Medulla oblongata (tissue), 1 donor: ENCODE measurements at regions not wholly inside any gene's neighbourhood (a gene's known extent, or its start where the extent isn't known, plus 50 kb on each side); places are given as distances from the start of the nearest gene placed in this dataset.
"Not testable (repeated sequence)": the region's sequence is repeated elsewhere in the genome, so short reads cannot be mapped to it uniquely, and the experiment has no call there.

Experiments used
- DNase-seq: peaks from one replicate; pipeline ENCODE4 v3.0.0-alpha.2; 2015; ENCODE audit errors: extremely low spot score

DNA sequence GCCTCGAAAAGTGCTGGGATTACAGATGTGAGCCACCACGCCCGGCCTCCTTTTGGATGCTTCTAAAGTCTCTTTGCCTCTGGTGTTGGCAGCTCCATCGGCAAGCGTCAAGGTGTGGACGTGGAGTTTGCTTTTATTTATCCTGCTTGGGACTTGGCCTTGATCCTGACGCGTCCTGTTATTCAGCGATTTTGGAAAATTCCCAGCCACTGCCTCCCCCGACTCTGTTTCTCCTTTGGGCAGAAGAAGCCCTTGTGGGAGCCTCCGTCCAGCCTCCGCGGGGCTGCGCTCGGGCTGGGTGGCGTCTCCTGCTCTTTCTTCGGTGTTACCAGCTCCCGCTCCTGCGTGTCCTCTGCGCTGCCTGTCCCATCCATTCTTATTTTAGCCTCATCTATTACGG, 151.7 kb downstream of the TMEM121 start:
- not testable (repeated sequence) for DNase-seq

DNA sequence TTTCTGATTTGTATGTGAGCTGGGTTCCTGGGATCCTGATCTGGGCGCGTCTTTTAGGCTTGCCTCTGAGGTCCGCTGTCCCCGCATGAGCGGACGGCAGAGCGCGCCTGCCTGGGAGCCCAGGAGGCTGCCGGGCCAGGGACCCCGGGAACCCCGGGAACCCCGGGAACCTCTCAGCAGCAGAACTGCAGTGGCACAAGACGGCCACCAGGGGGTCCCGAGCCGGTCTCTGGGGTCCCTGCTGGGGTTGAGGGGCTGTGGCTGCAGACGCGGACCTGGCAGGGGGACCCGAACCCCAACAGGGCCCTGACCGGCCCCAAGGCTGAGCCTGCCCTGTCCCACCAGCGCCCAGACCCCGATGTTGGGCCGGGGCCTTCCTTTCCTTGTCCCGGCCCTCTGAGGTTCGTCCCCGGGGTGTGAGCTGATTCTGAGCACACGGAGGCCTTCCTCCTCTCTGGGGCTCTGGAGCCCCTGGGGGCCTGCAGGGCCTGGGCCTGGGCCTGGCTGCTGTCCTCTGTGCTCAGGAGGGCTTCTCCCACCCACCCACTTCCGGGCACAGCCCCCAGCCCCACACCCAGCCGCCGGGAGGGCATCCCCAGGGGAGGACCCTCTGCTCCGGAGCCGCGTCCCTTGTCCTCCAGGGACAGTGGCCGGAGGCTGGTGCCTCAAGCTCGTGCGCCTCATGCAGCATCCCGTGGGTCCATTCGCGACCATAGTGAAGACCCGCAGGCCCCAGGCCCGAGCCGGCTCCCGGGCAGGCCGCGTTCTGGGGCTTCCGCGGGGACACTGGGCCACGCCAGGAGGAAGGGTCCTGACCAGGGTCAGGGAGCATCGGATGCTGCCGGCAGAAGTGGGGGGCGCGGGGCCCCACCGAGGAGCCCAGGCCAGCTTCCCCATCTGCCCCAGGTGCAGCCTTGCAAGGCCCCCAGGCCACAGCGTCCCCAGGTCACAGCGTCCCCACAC, 152.9 kb downstream of the TMEM121 start:
- DNase-seq: not testable (repeated sequence)

DNA sequence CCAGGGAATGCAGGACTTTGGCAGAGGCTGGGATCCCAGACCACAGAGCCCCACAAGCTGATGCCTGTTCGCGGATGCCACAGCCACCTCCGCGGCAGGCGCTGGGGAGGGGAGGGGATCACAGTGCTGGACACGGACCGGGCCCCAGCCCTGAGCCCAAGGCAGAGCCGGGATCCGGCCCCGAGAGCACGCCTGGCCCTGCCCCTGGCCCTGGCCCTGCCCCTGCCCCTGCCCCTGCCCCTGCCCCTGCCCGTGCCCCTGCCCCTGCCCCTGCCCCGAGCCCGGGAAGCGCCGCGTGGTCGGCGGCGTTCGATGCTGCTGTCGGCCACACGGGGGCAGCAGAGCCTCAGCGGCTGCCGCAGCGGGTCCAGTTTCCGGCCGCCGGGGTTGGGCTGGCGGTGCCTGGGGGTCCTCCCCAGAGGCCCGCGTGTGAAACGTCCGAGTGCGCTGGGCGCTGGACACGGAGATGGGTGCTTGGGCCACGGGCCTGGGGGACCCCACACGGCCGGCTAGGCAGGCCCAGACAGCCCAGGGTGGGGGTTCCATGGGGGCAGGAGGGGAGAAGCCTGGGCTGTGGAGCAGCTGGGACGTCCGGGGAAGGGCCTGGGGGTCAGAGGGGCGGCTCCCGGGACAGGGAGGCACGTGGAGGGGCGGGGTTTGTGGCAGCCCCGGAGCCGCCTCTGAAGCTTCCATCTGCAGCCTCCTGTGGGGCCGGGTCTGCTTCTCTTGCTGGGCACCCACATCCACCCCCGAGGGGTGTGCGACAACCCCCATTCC, 153.8 kb downstream of the TMEM121 start:
- DNase-seq: not testable (repeated sequence)

DNA sequence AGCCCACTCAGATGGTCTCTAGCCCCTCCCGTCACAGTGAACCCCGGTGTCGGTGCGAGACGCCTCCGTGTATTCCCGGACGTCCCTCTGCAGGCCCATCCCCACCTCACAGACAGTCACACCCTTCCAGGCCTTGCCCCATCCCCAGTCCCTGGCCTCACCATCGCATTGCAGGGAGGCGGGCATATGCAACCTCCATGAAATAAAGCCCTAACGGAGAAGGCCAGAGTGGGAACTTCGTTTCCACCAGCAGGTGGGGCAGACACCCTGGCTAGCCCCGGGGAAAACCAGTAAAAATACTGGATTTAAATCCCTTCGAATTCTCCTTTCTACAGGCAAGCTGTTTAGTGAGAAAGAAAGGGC, 154.3 kb downstream of the TMEM121 start:
- DNase-seq: not testable (repeated sequence)

DNA sequence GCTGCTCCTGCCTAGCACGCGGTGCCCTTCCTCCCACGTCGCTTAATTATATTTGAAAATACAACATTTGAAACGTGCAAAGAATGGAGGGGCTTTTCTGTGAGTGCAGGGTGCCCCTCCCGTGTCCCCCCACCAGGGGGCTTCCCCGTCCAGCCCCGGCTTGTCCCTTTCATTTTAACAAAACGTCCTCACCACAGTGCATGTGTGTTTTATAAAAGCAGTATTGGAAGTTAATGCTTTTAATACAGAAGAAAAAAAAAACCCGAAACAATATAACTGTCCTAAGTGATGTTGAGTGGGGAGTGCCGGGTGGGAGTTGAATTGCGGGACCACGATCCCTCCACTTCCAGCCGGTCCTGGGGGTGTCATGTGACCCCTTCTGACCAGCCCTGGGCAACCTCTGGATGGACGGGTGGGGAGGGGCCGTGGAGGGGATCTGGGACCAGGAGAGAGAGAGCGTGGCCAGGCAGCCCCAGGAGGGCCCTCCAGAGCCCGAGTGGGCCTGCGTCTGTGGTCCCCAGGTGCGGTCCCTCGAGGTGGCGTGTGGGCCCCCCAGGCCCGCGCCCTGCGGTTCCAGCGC, 155.3 kb downstream of the TMEM121 start:
- not testable (repeated sequence) for DNase-seq

DNA sequence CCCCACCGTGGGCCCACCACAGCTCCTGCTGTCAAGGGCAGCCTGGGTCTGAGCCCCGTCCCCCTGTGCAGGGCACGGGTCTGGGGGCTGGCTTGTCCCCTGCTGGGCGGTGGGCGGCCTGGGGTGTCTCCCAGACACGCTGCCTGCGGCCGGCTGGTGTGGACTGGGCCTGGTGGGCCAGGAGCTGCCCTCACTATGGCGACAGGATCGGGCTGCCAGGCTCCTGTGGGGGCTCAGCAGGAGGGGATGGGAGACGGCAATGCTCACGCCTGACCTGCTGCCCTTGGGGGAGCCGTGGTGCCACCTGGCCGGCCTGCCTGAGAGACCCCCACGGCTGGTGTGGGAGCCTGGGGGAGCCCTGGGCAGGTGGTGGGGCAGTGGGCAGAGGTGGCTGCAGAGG, 156.1 kb downstream of the TMEM121 start:
- DNase-seq: not testable (repeated sequence)

DNA sequence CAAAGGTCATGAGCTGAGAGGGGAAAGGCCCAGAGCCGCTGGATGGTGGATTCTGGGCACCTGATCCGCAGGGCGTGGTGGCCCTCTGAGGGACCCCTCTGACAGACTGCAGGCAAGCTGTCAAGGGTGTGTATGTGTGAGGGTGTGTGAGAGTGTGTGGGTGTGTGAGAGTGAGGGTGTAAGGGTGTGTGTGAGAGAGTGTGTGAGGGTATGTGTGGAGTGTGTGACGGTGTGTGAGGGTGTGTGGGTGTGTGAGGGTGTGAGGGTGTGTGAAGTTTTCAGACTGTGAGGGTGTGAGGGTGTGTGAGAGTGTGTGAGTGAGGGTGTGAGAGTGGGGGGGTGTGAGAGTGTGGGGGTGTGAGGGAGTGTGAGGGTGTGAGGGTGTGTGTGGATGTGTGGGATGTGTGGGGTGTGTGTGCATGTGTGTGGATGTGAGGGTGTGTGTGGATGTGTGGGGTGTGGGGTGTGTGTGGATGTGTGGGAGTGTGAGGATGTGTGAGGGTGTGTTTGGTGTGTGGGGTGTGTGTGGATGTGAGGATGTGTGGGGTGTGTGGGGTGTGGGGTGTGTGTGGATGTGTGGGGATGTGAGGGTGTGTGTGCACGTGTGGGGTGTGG, 156.7 kb downstream of the TMEM121 start:
- no peak for DNase-seq

DNA sequence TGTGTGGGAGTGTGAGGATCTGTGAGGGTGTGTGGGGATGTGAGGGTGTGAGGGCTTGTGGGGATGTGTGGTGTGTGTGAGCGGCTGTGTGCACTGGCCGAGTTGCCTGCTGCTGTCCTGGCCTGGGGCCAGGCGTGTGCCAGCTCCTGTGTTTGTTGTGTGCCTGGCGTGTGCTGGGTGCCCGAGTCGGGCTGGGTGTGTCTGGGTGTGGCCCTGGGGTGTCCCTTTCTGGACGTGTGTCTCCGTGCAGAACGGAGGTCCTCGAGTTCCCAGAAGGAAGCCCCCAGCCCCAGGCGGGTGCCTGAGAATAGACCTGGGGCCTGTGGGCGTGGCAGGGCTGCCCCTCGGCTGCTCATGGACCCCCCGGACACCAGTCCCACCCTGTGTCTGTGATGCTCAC, 157.7 kb downstream of the TMEM121 start:
- DNase-seq: not testable (repeated sequence)

DNA sequence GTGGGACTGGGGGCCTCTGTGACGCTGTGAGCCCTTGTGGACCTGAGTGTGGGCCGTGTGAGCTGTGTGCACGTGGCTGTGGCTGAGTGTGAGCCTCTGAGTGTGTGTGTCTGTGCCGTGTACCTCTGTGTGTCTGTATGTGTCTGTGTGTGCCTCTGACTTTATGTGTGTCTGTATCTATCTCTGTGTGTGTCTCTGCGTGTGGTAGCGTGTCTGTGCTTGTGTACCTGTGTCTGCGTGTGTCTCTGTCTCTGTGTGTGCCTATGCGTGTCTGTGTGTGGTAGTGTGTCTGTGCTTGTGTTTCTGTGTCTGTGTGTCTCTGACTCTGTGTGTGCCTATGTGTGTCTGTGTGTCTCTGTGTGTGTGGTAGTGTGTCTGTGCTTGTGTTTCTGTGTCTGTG, 158.2 kb downstream of the TMEM121 start:
- not testable (repeated sequence) for DNase-seq

DNA sequence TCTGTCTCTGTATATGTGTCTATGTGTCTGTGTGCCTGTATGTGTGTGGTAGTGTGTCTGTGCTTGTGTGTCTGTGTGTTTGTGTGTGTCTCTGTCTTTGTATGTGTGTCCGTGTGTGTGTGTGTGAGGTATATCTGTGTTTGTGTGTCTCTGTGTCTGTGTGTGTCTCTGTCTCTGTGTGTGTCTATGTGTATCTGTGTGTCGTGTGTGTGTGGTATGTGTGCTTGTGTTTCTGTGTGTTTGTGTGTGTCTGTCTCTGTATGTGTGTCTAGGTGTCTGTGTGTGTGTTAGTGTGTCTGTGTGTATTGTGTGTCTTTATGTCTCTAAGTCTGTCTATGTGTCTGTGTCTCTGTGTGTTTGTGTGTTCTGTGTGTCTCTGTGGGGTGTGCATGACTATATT, 158.6 kb downstream of the TMEM121 start:
- DNase-seq: no peak

DNA sequence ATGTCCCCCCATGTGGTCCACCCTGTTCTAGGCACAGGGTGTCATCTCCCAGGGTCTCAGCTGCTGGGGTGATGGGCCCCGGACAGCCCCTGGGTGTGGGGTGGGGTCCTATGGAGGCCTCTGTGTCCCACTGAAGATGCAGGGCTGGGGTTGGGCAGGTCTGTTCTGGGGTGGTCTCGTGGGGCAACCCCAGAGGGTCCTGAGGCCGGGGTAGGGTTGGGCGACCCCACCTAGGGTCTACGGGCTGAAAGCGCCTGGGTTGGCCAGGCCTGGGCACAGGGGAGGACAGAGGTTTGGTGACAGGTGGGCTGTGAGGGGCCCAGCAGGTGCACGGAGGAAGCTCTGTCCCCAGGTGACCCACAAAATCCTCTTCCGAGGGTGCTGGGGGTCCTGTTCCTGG, 159.2 kb downstream of the TMEM121 start:
- DNase-seq: not testable (repeated sequence)

DNA sequence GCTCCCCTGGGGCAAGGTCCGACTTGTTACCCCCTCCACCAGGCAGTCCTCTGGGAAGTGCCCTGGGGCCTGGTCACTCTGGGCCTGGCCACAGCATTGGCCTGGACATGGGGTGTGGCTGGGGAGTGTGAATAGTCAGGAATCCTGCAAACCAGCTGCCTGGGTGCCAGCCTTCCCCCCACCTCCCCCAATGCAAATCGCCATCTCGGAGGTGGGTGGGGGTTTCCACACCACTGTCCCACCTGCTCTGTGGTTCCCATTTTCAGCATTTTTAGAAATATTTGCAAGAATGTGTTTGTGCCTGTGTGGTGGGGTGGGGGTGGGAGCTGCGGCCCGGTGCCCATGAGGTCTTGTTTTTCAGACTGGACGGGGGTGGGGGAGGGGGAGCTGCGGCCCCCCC, 159.7 kb downstream of the TMEM121 start:
- DNase-seq: not testable (repeated sequence)

DNA sequence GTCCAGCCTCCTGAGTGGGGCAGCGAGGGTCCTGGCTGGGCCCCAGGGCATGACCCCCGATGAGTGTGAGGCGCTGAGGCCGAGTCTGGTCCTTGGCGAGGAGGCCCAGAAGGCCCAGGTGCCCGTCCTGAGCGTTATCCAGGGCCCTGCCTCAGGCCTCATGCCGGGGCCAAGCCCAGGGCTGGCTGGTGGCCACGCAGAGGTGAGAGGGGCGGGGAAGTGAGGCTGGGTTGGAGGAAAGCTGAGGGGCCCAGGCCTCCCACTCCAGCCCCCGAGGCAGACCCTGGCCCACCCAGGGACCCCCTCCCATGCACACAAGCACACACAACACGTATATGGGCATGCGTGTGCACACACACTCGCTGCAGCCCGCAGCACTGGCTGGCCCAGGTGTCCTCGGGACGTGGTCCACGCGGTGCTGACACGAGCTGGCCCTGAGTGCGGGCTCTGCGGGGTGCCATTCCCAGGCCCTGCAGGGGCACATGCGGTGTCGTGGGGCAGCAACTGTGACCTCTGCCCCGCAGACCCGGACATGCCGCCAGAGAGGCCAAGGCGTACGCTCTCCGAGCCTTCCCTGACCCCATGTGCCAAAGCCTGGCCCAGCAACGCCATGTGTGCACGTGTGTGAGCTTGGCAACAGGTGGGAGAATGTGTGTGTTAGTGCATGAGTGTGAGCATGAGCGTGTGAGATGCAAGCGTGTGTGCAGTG, 160.2 kb downstream of the TMEM121 start:
- not testable (repeated sequence) for DNase-seq

DNA sequence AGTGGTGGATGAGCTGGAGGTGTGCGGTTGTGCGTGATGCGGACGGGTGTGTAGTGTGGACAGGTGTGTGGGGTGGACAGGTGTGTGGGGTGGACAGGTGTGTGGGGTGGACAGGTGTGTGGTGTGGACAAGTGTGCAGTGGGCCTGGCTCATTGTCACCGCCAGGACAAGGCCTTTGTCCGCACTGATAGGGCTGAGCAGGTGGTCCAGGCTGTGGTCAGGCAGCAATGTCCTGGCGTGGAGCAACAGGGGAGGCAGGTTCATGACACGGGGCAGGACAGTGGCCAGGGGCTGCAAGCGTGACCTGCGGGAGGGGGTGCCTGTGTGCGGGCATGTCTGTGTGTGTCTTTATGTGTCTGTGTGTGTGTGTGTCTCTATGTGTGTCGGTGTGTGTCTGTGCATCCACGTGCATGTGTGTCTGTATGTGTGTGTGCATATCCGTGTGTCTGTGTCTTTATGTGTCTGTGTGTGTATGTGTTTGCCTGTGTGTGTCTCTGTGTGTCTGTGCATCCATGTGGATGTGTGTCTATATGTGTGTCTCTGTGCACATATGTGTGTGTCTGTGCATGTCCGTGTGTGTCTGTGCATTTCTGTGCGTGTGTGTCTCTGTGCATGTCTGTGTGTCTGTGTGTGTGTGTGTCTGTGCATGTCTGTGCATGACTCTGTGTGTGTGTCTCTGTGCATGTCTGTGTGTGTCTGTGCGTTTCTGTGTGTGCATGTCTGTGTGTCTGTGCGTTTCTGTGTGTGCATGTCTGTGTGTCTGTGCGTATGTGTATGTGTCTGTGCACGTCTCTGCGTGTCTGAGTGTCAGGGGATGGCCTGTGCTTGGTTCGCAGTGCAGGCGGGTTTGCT, 161.0 kb downstream of the TMEM121 start:
- DNase-seq: not testable (repeated sequence)

DNA sequence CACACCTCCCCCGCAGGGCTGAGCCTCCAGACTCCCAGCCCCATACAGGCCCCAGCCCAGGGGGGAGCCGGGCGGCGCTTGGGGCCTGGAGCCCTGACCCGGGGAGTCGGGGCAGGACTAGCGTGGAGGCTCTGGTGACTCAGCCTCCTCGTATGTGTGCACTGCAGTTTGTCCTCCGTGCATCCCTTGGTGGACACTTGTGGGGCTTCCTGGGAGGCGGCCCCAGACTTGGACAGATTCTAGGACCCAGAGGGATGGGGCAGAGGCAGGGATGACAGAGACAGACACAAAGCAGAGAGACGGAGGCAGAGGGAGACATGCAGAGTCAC, 161.6 kb downstream of the TMEM121 start:
- DNase-seq: not testable (repeated sequence)

DNA sequence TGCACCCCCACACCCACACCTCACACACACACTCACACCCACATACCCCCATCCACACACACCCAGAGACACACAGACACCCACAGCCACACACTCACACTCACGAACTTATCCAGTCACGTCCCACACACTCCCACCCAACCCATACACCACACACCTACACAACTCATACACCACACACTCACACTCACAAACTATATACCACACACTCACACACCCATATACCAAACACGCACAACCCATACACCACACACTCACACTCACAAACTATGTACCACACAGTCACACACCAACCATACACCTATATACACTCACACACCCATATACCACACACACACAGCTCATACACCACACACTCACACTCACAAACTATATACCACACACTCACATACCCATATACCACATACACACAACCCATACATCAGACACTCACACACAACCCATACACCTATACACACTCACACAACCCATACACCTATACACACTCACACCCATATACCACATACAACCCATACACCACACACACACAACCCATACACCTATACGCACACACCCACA, 162.4 kb downstream of the TMEM121 start:
- not testable (repeated sequence) for DNase-seq

DNA sequence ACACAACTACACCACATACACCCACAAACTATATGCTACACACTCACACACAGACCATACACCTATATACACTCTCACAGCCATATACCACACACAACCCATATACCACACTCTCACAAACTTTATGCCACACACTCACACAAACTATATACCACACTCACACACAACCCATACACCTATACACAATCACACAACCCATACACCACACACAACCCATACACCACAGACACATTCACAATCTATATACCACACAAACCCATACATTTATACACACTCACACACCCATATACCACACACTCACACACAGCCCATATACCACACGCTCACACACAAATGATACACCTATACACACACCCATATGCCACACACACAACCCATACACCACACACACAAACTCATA, 163.3 kb downstream of the TMEM121 start:
- no peak for DNase-seq

DNA sequence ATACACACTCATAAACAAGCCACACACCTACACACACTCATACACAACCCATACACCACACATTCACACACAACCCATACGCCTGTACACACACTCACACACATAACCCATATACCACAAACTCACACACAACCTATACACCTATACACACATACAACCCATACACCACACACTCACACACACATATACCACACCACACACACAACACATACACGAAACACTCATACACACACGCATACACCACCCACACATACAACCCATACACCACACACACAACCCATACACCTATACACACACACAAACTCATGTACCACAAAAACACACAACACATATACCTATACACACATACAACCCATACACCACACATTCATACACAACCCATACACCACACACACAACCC, 164.3 kb downstream of the TMEM121 start:
- no peak for DNase-seq

DNA sequence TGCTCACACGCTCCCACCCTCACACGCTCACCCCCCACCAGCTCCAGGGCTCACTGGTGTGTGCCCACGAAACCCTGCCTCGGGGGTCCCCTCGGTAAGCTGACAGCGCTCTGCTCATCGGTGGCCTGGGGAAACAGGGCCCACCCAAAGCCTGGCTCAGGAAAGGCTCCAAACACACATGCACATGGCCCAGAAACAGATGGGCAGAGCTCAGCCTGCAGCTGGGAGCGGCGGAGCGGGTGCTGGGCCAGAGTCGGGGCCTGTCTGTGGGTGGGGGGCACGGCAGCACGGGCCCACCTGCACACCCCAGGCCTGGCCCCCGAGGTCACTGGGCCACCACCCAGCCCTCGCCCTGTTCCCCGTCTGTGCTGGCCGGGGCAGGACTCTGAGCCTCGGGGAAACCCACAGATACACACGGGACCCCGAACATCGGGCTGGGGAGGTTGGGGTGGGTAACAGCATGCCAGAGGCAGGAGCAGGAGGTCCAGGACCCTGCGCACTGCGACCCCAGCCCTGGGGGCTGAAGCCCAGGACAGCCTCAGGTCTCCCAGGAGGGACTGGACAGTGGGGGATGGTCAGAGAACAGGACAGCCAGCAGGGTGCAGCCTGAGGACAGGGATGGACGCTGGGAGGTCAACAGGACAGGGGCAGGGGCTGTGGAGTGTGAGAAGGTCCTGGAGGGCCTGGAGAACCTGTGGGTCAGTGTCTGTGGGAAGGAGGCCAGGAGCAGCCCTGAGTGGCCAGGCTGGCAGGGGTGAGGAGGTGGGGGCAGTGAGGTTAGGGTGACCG, 165.1 kb downstream of the TMEM121 start:
- DNase-seq: not testable (repeated sequence)
